ENCODE measurements at regions not wholly inside any gene's neighbourhood (a gene's known extent, or its start where the extent isn't known, plus 50 kb on each side); places are given as distances from the start of the nearest gene placed in this dataset.

GRCh38 chr18:2009942-2010697 lies 561.2 kb downstream of the METTL4 start:
- DNase-seq (ENCODE audit: extremely low read depth, low read depth): no peak

GRCh38 chr18:2027016-2027415 lies 544.3 kb downstream of the METTL4 start:
- no peak for TF ChIP-seq CTCF (IDR thresholded peaks at IDR 0.05; ENCODE audit: low read depth, low read length)
- DNase-seq (ENCODE audit: extremely low read depth, low read depth): no peak

More at GRCh38 chr18:2009942-2010697, 561.2 kb downstream of the METTL4 start:
- no peak for TF ChIP-seq CTCF (IDR thresholded peaks at IDR 0.05; ENCODE audit: low read depth, low read length)

GRCh38 chr18:2027756-2028155 lies 543.5 kb downstream of the METTL4 start:
- DNase-seq (ENCODE audit: extremely low read depth, low read depth): no peak
- TF ChIP-seq CTCF (IDR thresholded peaks at IDR 0.05; ENCODE audit: low read depth, low read length): no peak

- DNase-seq (ENCODE audit: extremely low read depth, low read depth): no peak
- TF ChIP-seq CTCF (IDR thresholded peaks at IDR 0.05; ENCODE audit: low read depth, low read length): no peak
Observed at GRCh38 chr18:2028986-2029385, 542.3 kb downstream of the METTL4 start.

- DNase-seq (ENCODE audit: extremely low read depth, low read depth): no peak
- TF ChIP-seq CTCF (IDR thresholded peaks at IDR 0.05; ENCODE audit: low read depth, low read length): no peak
Observed at GRCh38 chr18:2030647-2031046, 540.7 kb downstream of the METTL4 start.

GRCh38 chr18:2032036-2032435 lies 539.3 kb downstream of the METTL4 start:
- TF ChIP-seq CTCF (IDR thresholded peaks at IDR 0.05; ENCODE audit: low read depth, low read length): no peak
- DNase-seq (ENCODE audit: extremely low read depth, low read depth): no peak

GRCh38 chr18:2035056-2035455 lies 536.2 kb downstream of the METTL4 start:
- DNase-seq (ENCODE audit: extremely low read depth, low read depth): no peak
- no peak for TF ChIP-seq CTCF (IDR thresholded peaks at IDR 0.05; ENCODE audit: low read depth, low read length)

Measured in AG09319 (cell line).